GM10266 (cell line): ENCODE measurements at regions not wholly inside any gene's neighbourhood (a gene's known extent, or its start where the extent isn't known, plus 50 kb on each side); places are given as distances from the start of the nearest gene placed in this dataset.

Experiments used
- DNase-seq: peaks from one replicate; pipeline ENCODE4 v3.0.0; 2012; ENCODE audit errors: extremely low spot score
- CTCF ChIP-seq: IDR thresholded peaks from 2 replicates; pipeline ENCODE4 v1.5.1; 2012; ENCODE audit warnings: mild to moderate bottlenecking, low read depth; ENCODE audit not compliant: control insufficient read depth, insufficient read depth; ENCODE audit errors: missing control alignments

GRCh38 chr22:27205492-27206373, 548.3 kb downstream of the MIAT start:
- DNase-seq: no peak
- no peak for TF ChIP-seq CTCF

GRCh38 chr22:27206374-27207133, 549.2 kb downstream of the MIAT start:
- DNase-seq: no peak
- no peak for TF ChIP-seq CTCF

- no peak for DNase-seq
- no peak for TF ChIP-seq CTCF
These were observed 549.9 kb downstream of the MIAT start for GRCh38 chr22:27207266-27207665.

- DNase-seq: no peak
These were observed 550.5 kb downstream of the MIAT start for GRCh38 chr22:27207907-27208306.

GRCh38 chr22:27210111-27210730, 552.8 kb downstream of the MIAT start:
- no peak for TF ChIP-seq CTCF
- no peak for DNase-seq

More at GRCh38 chr22:27207907-27208306, 550.5 kb downstream of the MIAT start:
- TF ChIP-seq CTCF: no peak

GRCh38 chr22:27212102-27212501, 554.7 kb downstream of the MIAT start:
- no peak for TF ChIP-seq CTCF
- DNase-seq: no peak
